HCEC 1CT (cell line): ENCODE measurements at regions not wholly inside any gene's neighbourhood (a gene's known extent, or its start where the extent isn't known, plus 50 kb on each side); places are given as distances from the start of the nearest gene placed in this dataset.
"Not testable (repeated sequence)": the region's sequence is repeated elsewhere in the genome, so short reads cannot be mapped to it uniquely, and the experiment has no call there.

Experiments used
- DNase-seq: peaks from one replicate; pipeline ENCODE4 v3.0.0-alpha.2; 2017

DNA sequence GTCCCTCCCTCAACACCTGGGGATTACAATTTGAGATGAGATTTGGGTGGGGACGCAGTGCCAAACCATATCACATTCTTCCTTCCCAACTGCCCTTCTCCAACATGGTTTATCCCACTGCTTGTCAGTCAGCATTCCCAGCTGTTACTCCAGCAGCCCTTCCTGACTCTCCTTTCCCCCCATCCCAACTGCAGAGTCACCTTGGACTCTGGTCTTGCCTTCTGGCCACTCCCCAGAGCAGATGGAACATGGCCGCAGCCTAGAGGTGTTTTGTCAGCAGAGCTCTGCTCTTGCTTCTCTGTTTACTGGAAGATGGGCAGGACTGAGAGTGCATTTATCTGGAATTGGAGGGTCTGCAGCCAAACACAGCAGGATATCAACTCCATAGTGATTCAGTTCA, 51.2 kb upstream of the MEX3C start:
- DNase-seq = no peak

DNA sequence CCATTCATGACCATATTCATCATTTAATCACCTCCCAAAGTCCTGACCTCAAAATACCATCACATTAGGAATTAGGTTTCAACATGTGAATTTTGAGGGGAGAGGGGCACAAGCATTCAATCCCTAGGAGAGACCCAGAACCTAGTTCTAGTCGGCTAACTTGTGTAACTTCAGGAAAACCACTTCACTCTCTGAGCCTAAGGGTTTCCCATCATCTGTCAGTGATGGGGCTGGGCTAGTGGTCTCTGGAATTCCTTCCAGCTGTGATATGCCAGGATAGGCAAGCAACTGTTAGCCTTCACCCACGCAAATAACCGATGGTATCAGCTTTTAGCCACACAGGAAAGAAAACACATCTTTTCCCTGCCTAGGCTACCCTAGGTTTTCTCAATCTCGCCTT, 52.5 kb upstream of the MEX3C start:
- no peak for DNase-seq

- DNase-seq = no peak
These were observed 53.1 kb upstream of the MEX3C start for GRCh38 chr18:51250458-51251024.

DNA sequence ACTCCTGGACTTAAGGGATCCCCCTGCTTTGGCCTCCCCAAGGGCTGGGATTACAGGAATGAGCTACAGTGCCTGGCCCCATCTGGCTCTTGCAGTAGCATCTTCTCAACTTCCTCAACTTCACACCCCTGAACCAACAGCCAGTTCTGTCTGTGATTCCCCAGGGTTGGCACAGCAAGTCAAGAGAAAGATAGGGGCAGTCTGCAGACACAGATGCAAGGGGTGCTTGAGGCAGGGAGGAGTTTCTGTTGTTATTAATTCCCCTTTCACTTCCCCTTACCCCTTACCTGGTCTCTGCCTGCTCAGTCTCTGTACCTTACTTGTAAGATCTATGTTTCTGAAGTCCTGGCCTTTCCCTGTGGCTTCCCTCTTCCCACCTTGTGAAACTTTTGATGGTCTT, 54.1 kb upstream of the MEX3C start:
- DNase-seq = no peak

DNA sequence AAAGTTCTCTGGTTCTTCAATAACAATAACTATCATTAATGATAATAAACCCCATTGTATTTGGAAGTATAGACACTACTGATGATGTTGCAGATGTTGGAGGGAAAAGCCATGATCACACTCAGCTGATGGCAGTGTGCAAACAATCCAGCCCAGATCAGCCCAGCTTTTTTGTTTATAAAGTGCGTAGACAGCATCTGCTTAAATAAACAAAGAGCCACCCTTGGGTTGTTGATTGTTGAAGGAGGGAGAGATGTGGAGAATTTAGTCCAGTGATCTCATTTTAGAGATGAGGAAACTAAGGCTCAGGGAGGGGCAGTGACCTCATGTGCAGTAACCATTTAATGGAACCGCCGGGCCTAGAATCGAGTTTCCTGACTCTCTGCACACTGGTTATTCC, 56.0 kb upstream of the MEX3C start:
- no peak for DNase-seq

- DNase-seq = peak; percentile 7
These were observed 58.2 kb upstream of the MEX3C start for GRCh38 chr18:51255693-51256092.

DNA sequence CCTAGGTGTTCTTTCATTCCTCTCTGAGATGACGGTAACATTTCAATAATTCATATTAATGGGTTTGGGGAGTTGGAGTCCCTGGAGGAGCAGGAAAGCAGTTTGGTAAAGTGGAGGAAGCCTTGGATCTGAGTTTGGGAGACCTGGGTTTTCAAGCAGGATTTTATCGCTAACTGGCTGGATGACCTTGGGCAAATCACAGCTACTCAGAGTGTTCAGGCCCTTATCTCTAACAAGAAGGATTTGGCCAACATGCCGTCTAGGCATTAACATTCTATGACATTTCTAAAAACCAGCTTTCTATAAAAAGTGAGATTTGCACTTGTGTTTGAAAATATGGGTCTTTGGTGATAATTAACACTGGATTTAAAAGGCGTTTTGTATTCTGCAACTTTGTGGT, 59.7 kb upstream of the MEX3C start:
- DNase-seq = no peak

- no peak for DNase-seq
These were observed 62.6 kb upstream of the MEX3C start for GRCh38 chr18:51260118-51260517.

GRCh38 chr18:51266077-51266476, 68.6 kb upstream of the MEX3C start:
- DNase-seq = not testable (repeated sequence)

DNA sequence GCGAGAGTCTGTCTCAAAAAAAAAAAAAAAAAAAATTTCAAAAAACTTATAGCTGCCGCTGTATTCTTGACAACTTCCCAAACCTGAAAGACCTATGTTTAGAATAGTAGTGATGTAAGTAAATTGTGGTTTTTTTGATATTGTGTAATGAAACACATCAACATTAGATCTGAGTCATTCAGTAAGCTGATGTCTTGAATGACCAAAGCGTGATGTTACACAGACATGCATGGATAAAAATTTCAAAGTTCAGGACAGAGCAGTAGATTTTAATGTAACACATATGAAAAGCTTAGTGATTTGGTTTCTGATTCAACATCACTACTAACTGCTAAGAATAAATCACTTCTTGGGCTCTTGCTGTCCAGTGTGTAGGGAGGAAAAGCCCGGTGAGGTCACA, 69.3 kb upstream of the MEX3C start:
- DNase-seq = no peak

DNA sequence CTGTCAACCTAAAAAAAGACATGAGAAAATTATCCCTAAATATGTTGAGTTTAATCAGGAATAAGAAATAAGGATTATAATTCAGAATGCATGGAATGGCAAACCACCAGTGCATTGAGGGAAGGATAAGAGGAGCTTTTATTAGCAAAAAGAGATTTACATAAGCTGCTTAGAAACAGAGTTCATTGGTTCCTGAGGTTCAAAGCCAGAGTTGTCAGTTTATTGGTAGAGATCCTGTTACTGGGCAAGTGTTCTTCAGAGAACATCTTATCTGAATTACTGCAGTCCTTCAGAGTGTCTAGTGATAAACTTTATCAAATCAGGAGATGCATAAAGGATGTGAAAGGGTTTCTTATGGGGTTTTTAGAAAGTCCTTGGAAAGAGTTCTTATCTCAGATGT, 76.0 kb upstream of the MEX3C start:
- DNase-seq = no peak

DNA sequence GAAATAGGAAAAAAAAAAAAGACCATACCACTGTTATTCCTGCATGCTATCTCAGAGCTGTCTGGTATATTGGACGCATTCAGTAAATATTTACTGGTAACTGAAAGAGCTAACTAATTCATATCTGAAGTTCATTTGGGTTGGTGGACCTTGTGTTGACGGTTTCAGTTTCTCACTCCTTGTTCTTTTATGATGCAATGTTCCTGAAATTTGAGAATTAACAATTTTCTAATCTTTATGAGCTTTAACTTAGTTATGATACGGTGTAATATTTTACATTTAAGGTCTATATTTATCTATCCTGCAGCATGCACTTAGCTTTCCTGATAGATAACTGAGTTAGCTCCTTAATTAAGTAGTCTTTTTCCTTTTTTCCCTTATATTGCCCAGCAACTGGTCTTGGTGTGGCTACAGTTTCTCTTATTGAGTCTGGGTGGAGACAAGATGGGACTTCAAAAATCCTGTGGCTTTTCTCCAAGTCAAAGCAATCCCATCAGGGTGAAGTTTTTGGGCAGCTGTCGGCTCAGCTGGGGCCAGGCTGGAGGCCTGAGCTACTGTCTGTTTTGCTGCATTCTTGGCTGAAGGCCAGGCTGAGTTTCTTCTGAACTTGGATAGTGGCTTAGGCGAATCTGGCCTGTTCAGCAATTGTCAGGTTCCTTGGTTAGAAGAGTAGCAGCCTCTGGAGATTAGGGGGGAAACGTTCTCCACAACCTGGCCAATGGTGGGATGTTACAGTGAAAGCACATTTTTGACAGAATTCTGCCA, 78.4 kb upstream of the MEX3C start:
- DNase-seq = no peak

DNA sequence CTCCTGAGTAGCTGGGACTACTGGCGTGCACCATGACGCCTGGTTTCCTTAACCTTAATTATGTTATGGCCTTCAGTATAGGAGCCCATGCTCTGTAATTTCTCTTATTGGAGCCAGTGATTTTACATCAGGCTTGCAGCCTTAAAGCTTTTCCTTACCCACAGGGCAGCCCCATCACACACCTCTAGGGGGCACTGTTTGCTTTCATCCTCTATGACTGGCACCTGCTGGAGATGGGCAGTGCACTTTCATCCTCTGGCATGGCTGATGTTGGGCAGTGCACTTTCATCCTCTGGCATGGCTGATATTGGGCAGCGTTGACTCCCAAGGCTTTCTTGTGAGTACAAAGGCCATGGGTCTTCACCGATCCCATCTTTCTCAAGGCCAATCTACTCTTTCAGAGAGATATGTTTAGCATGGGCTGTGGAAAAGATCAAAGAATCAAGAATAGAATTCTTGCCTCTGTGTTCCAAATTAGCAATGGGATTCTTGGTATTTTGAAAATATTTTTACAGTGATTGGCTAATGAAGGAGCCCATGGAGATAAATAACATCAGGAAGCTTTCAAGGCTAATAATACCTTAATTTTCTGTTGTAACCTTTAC, 80.7 kb upstream of the MEX3C start:
- no peak for DNase-seq

GRCh38 chr18:51279367-51279984, 82.0 kb upstream of the MEX3C start:
- no peak for DNase-seq

DNA sequence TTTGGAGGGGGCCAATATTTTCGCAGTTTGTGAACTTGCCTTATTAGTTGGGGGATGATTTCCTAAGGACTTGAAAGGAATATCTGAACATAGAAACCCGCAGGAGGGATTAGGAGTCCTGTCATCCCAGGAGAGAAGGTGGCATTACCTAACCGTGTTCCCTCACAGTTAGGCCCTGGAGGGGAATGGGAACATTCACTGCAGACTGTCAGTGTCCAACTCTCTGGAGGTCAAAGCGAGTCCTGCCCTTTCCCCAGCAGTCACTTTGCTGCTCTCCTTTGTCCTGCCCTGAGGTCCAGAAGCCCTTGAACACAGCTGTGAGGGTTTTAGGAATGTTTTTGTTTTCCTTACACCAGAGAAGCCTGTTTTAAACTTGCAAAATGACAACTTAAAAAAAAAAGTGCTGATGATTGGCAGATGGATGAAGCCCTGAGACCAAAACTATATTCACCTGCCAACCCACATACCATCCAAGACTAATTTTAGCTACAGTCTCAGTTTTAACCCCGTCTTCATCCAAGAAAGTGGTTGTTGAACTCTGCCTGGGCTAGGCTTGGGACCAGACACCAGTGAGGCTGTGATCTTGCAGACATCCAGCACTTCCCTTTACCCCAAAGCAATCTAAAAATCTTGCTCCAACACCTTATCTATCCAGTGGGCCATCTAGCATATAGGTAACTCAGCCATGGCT, 90.5 kb upstream of the MEX3C start:
- DNase-seq = no peak

DNA sequence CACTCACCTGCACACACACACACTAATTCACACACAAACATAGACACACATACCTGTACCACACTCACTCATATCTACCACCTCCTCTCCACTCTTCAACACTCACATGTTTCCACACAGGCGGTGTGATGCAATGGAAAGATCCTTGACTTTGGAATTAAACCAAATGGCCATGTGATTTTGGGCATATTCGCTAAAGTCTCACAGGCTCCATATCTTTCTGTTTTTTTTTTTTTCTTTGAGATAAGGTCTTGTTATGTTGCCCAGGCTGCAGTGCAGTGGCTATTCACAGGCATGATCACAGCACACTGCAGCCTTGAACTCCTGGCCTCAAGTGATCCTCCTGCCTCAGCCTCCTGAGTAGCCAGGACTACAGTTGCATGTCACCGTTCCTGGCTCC, 91.1 kb upstream of the MEX3C start:
- no peak for DNase-seq

DNA sequence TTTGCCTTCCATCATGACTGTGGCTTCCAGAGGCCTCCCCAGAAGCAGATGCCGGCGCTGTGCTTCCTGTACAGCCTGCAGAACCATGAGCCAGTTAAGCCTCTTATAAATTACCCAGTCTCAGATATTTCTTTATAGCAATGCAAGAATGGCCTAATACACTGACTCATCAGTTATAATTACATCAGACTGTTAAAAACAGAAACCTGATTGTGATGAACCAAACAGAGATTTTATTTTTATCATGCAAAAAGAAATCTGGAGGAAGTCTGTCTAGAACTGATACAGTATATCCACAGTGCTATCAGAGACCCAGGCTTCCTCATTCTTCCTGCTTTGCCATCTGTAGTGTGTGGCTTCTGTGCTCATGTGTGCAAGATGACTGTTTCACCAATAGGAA, 93.4 kb upstream of the MEX3C start:
- DNase-seq = no peak

GRCh38 chr18:51300912-51301311, 103.4 kb upstream of the MEX3C start:
- no peak for DNase-seq

DNA sequence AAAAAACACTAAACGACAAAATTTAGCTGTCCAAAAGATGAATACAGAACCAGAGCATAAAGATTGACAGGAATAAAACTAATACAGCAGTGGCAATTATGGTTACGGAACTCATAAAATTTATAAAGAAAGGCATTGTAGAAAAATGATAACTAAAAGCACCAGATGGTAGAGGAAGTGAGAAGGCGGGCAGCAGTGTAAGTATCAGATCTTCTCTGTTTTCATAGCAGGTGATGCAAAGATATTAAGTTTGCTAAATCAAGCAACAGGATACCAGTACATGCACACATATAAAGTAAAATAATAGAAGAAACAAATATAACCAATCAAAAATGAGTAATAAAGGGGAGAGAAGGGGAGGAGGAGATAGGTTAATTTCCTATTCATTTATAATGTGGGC, 103.9 kb upstream of the MEX3C start:
- no peak for DNase-seq

GRCh38 chr18:51316677-51317076, 119.2 kb upstream of the MEX3C start:
- no peak for DNase-seq

DNA sequence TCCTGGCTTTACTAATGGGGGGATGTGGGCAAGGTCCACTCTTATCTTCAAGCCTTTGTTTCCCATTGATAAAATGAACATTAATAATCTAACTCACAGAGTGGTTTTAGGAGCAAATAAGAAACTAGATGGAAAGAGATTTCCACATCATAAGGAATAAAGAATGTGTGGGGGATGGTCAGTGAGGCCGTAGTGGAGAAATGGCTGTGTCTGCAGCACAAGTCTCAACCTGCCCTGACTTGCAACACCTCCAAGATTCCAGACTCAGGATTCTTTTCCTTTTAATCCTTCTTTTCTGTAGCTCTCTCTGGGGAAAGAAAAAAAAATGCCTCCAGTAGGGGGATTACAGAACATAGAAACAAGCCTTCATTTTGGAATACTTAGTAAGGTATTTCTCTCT, 124.2 kb upstream of the MEX3C start:
- DNase-seq = no peak

DNA sequence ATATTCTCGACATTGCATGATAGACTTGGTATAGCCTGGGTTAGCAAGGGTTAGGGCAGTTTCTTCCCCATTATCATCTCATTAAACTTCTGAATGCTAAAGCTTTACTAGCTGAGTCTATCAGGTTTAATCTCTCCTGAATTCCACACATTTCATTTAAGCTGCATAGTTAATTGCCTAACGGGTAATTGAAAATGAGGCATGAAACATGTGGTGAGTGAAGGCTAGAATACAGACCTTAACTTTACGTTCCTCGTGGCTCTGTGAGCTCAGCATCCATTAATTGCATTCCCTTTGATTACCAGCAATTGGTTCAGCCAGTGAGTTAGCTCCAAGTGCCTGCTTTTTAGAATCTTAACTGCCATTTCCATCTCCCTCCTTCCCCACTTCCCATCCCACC, 126.5 kb upstream of the MEX3C start:
- no peak for DNase-seq

DNA sequence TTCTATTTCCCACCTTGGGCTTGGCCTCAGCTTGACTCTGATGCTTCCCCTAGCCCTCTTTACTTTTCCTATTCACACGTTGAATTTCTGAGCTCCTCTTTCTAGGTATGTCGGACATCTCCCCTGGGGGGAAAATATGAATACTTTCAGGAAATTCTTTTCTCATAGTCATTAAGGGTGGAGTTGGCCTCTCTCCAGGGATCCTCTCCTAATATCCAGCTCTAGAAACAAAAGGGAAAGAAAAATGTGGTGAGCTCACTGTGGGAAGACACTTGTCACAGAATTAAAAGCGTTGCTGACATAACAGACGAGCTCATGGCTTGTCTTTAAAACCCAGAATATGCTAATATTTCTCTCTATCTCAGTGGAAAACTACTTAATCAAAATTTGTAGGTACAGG, 132.7 kb upstream of the MEX3C start:
- DNase-seq = no peak

GRCh38 chr18:51330739-51331138, 133.3 kb upstream of the MEX3C start:
- DNase-seq = no peak
